GM23338 (cell line): ENCODE measurements at regions not wholly inside any gene's neighbourhood (a gene's known extent, or its start where the extent isn't known, plus 50 kb on each side); places are given as distances from the start of the nearest gene placed in this dataset.

ENCODE experiments used
- EZH2phosphoT487 ChIP-seq: fragments of 200-600 bp; sonication (generic); IDR thresholded peaks from one replicate; pipeline ENCODE4 v1.8.1; 2018; ENCODE audit warnings: antibody characterized with exemption; ENCODE audit not compliant: unreplicated experiment
- POLR2AphosphoS5 ChIP-seq: IDR thresholded peaks from 2 replicates; pipeline ENCODE4 v1.6.1; 2016; ENCODE audit warnings: antibody characterized with exemption, low read depth

GRCh38 chr13:29654384-29654783 lies 58.9 kb upstream of the SLC7A1 start:
- TF ChIP-seq POLR2AphosphoS5 = no peak
- TF ChIP-seq EZH2phosphoT487 = no peak
